AG04450 (cell line): ENCODE measurements at regions not wholly inside any gene's neighbourhood (a gene's known extent, or its start where the extent isn't known, plus 50 kb on each side); places are given as distances from the start of the nearest gene placed in this dataset.

ENCODE experiments used
- CTCF ChIA-PET: fragments of 300-600, 350-600 bp; formaldehyde crosslinking; extraction: SDS; loops from one replicate; lab custom pipeline; 2022; ENCODE audit warnings: antibody characterized with exemption, inconsistent platforms; lab: Charles Lee
- POLR2A ChIA-PET: fragments of 350-600 bp; formaldehyde crosslinking; extraction: SDS; loops from one replicate; lab custom pipeline; 2021; ENCODE audit warnings: antibody characterized with exemption, inconsistent platforms; lab: Yijun Ruan, JAX
- DNase-seq: peaks from one replicate; pipeline ENCODE4 v3.0.0-alpha.2; 2011; ENCODE audit warnings: low read depth, low spot score
- H3K27ac ChIP-seq: one replicate; pipeline ENCODE4 v1.5.1; 2012; ENCODE audit warnings: low read depth, low read length, control low read depth
- H3K27me3 ChIP-seq: one replicate; pipeline ENCODE4 v1.6.0; 2012; ENCODE audit warnings: low read length; ENCODE audit not compliant: control insufficient read depth, insufficient read depth
- H3K4me3 ChIP-seq: 2 replicates; pipeline ENCODE4 v1.5.1; 2011; ENCODE audit warnings: mild to moderate bottlenecking, low read depth, low read length, control low read depth
- H3K9me3 ChIP-seq: 2 replicates; pipeline ENCODE4 v1.5.1; 2012; ENCODE audit warnings: low read length; ENCODE audit not compliant: control insufficient read depth, insufficient read depth
- CTCF ChIP-seq: IDR thresholded peaks from 2 replicates; pipeline ENCODE4 v1.5.1; 2011; ENCODE audit warnings: low read depth, low read length, control low read depth, inconsistent platforms

DNA sequence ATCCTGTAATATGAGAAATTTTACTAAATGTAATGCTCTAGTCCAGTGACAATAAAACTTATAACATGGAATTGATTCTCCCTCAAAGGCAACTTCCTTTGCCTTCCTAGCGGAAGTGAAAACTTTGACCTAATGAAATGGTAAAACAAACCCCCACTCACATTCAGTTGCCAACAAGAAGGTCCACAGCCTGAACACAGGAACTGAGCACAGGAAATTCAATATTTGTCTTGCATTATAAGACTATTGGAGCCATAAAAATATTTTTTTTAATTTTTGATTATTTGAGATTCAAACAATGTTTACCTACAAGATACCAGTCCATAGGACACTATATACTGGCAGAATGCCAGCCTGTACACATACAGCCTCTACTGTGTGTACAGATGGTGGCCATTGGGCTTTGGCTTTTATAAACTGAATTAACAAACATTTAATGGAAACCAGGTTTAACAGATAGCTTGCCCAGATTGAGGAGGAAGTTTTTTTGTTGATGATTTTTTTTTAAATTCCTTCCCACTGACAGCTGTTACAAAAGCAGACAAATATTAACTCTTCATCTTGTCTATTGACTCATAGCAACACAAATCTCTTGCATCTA is 481.5 kb upstream of the JAG1 start:
- Histone ChIP-seq H3K27me3 (no peaks in the 10 kb centered on the region), H3K27ac (no peak overlapping the region), H3K4me3 (no peak overlapping the region), H3K9me3 (no peaks in the 10 kb centered on the region)
- DNase-seq, result no peak
- POLR2A ChIA-PET, result no interaction called here
- CTCF ChIA-PET, result no interaction called here
- TF ChIP-seq CTCF, result no peak

GRCh38 chr20:11156922-11157321 is 483.1 kb upstream of the JAG1 start:
- CTCF ChIA-PET, result no interaction called here
- TF ChIP-seq CTCF, result no peak
- POLR2A ChIA-PET, result no interaction called here
- DNase-seq, result no peak
- Histone ChIP-seq H3K4me3 (no peak overlapping the region), H3K9me3 (no peaks in the 10 kb centered on the region), H3K27ac (no peak overlapping the region), H3K27me3 (no peaks in the 10 kb centered on the region)

GRCh38 chr20:11158146-11158545 is 484.3 kb upstream of the JAG1 start:
- no peaks in the 10 kb centered on the region for H3K9me3 ChIP-seq
- no peaks in the 10 kb centered on the region for H3K27me3 ChIP-seq
- no peak for TF ChIP-seq CTCF
- CTCF ChIA-PET, result no interaction called here
- POLR2A ChIA-PET, result no interaction called here
- no peak overlapping the region for H3K4me3 ChIP-seq
- no peak for DNase-seq
- H3K27ac ChIP-seq, result no peak overlapping the region

GRCh38 chr20:11158589-11158988 is 484.8 kb upstream of the JAG1 start:
- Histone ChIP-seq H3K27me3 (no peaks in the 10 kb centered on the region), H3K4me3 (no peak overlapping the region), H3K9me3 (no peaks in the 10 kb centered on the region), H3K27ac (no peak overlapping the region)
- CTCF ChIA-PET, result no interaction called here
- no peak for DNase-seq
- TF ChIP-seq CTCF, result no peak
- POLR2A ChIA-PET, result no interaction called here

DNA sequence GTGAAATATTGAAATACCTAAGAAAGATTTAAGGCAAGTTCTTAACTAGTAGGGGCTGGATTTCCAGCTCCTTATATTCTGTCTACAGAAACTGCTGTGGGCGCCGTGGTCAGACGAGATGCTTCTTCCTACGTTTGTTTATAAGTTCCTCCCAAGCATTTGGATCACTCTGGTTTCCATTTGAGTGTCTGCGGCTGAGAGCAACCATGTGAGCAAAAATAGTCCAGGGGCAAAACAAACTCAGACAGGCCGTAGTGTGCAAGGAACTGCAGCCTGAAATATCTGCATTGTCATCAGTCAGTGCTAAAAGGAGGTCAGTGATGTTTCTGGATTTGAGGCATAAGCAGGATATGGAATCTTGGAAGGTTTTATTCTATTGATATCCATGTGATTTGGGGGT is 485.9 kb upstream of the JAG1 start:
- peak; percentile 77 for DNase-seq
- Histone ChIP-seq H3K4me3 (no peak overlapping the region), H3K27ac (no peak overlapping the region), H3K27me3 (no peaks in the 10 kb centered on the region), H3K9me3 (no peaks in the 10 kb centered on the region)
- POLR2A ChIA-PET, result no interaction called here
- CTCF ChIA-PET, result no interaction called here
- TF ChIP-seq CTCF, result no peak
